ENCODE measurements at regions not wholly inside any gene's neighbourhood (a gene's known extent, or its start where the extent isn't known, plus 50 kb on each side); places are given as distances from the start of the nearest gene placed in this dataset.

- TF ChIP-seq POLR2A (IDR thresholded peaks at IDR 0.05; ENCODE audit: low read depth) (no peak), CTCF (IDR thresholded peaks at IDR 0.05) (no peak), EP300 (IDR thresholded peaks at IDR 0.05) (no peak)
These were observed 58.1 kb upstream of the GOT2 start for GRCh38 chr16:58792188-58792587.
